HG03558 (cell line): ENCODE measurements at regions not wholly inside any gene's neighbourhood (a gene's known extent, or its start where the extent isn't known, plus 50 kb on each side); places are given as distances from the start of the nearest gene placed in this dataset.
A peak's percentile ranks its signal among the peaks of the same experiment; 100 is the strongest.

Source experiments
- ATAC-seq: cut with Tn5 transposase; IDR thresholded peaks from one replicate; pipeline ENCODE4 v1.9.1; 2021; ENCODE audit warnings: moderate number of reproducible peaks; ENCODE audit not compliant: unreplicated experiment; ENCODE audit errors: extremely low read depth

DNA sequence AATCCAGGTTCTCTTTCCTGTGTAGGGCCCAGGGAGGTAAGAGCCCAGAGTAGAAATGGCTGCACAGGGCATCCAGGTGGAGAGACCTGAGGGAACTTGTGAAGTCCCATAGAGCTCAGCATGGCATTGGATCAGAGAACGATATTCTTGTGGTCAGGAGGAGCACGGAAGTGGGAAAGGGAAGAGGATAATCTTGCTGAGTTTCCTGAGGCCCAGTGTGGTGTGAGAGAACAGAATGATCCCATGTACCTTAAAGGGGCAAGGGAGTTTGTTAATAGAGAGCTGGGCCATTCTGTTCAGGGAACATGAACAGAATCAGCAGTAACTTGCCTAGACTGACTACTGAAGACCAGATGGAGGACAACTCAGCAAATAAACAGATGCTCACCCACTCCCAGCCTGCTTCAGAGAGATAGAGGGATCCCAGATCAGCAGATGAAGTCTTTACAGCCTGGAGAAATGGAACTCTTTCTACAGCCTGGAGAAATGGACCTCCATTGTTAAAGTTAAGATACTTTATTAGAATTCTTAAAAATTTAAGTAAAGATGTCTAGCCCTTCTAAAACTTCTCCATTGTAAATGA lies 119.7 kb upstream of the ELL2 start:
- no peak for ATAC-seq

DNA sequence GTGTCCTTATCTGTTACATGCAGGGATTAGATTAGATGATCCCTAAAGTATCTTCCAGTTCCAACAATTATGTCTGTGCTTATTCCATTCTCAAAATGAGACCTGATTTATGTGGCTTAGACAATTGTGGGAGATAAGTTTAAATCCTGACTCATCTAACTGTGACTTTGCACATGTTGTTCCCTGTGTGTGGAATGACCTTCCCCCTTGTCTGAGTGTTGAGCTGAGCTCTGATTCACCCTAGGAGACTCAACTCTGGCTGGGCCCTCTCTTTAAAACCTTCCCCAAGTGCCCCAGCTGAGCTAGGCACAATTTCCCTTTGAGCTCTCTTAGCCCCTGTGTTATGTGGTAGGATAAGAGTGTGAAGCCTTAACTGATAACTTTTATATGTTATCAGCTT lies 118.9 kb upstream of the ELL2 start:
- ATAC-seq: no peak

DNA sequence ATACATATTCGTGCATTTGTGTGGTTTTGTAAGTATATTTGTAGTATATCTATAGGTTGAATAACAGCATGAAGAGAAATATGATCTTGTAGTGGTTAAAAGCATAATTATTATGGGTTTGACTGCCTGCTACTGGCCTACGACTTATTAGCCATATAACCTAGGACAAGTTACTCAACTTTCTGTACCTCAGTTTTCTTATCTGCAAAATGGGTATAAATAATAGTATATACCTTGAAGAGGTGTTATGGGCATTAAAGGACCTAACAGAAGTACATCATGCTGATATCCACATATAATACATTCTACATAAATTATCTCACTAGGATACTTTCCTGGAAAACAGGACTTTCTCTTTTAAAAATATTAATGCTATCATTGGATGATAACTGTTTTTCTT lies 118.3 kb upstream of the ELL2 start:
- ATAC-seq: no peak

- peak; percentile 38 for ATAC-seq
Measured at GRCh38 chr5:96079075-96079474, 117.4 kb upstream of the ELL2 start.

- ATAC-seq: no peak
Measured at GRCh38 chr5:96076451-96076850, 114.8 kb upstream of the ELL2 start.

DNA sequence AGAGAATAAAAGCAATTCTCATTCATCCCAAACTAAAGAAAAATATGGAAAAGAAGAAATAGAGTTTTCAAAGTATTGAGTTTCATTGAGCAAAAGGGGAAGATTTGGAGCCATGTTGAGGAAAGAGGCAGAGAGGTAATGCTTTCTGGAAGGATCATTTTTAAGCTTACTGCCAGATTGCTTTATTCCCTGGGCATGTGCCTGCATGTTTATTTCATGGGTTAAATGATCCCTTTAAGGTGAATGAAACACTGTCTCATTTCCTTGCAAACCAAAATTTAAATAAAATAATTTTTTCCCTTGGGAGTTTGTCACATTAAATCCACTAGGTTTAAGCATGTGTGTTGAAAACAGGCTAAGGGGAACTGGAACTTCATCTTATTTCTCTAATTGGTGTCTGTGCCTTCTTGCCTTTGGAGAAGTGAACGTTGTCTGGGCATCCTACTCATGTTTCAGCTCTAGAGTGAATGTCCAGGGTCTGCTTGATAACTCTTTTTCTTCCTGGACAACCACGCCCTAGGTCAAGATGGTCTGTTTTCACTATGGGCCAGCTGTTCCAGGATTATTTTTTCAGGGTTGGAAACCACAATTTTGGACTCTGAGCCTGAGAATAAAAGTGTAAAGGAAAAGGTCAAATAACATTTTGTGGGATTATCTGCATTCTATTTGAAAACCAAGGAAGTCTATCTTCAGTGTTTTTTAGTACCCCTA lies 114.1 kb upstream of the ELL2 start:
- ATAC-seq: no peak

- no peak for ATAC-seq
Measured at GRCh38 chr5:96074870-96075269, 113.2 kb upstream of the ELL2 start.

DNA sequence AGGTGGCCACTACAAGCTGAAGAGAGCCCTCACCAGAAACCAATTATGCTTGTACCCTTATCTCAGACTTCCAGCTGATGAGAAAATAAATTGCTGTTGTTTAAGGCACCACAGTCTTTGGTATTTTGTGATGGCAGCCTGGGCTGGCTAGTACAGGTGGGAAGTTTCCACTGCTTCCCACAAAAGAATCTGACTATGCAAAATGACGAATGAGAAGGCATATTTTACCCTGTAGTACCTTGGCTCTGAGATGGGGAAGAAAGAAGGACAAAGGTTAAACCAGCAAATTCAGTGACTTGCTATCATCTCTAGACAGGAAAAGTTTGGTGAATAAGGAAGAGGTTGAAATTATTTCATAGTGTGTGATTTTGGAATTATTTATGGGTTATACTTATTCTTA lies 112.8 kb upstream of the ELL2 start:
- ATAC-seq: no peak

- no peak for ATAC-seq
Measured at GRCh38 chr5:96072791-96073165, 111.1 kb upstream of the ELL2 start.

GRCh38 chr5:96072138-96072790 lies 110.6 kb upstream of the ELL2 start:
- ATAC-seq: no peak

DNA sequence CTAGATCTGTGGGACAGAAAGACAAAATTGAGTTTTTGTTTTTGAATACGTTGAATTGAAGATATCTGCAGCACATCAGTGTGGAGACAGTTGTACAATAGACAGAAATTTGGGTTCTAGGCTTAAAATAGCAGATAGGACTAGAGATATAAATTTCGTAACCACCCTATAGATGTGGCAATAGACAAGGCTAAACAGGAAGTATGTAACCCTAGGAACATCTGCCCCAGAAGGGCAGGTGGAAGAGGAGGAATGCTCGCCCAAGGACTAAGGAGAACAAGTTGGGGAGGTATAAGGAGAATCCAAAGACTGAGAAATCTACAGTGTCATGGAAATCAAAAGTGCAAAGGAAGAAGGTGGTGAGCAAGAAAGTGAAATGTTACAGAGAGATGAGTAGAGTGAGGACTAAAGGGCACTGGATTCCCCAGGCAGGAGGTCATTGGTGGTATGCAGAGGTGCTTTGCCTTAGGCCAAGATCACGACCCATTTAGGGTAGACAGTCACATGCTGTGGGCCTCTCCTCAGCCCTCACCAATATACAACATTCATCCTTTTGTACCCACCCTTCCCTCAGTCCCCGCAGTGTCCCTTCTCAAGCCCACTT lies 109.1 kb upstream of the ELL2 start:
- no peak for ATAC-seq

DNA sequence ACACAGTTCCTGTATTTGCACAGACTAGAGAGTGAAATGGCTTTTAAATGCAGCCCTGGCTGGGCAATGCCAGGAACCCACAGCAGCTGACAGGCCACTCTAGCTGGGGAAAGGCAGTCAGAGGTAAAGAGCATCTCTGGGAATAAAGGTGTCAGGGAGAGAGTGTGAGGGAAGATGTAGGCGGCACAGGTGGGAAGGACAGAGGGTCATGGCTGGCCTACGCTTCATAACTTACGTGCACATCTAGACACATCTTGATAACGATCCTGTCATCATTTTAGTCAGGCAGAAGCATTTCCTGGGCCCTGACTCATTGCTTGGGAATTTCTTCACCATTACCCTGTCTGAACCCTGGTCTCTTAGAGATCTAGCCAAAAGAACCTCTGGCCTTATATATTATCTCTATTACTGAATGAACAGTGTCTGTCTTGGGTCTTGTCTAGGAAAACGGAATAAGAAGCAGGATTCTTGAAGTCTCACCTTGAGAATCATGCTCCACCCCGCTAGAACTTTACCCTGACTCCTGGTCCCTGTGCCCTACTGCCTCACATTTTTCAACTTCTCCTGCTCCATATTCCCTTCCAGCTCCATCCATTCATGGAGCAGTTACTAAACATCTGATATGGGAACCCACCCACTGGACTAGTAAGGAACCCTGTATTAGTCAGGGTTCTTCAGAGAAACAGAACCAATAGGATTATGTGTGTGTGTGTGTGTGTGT lies 106.4 kb upstream of the ELL2 start:
- ATAC-seq: no peak

- no peak for ATAC-seq
Measured at GRCh38 chr5:96067251-96067650, 105.6 kb upstream of the ELL2 start.

GRCh38 chr5:96066386-96066719 lies 104.7 kb upstream of the ELL2 start:
- ATAC-seq: no peak

DNA sequence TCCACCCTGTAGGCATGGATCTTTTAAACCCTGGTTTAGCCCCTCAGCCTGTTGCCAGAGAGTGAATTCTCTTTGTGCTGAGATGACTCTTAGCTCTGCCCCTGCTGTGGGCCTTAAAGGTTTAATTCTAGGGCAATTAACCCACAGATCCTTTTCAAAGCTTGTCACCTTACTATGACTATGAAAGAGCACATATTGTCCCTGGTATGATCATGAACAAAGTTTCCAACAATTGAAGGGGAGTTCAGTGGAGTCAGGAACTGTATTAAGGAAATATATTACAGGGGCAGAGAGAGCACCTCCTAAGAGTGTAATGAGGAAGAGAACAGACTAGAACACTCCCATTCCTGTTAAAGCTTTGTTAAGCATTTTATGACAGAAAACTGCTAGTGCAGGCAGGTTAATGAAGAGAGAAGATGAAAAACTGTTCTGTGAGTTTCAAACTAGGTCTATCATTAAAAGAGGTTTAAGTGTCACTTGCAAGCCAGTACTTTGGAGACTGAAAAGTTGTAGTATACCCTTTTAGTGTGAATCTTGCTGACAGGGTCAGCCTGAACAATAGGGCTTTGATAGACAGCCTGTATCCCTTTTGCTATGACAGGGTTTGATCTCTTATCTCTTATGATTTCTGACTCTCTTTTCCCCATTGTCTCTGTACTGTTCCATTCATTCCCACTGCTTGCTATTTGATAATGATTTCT lies 104.2 kb upstream of the ELL2 start:
- ATAC-seq: no peak

DNA sequence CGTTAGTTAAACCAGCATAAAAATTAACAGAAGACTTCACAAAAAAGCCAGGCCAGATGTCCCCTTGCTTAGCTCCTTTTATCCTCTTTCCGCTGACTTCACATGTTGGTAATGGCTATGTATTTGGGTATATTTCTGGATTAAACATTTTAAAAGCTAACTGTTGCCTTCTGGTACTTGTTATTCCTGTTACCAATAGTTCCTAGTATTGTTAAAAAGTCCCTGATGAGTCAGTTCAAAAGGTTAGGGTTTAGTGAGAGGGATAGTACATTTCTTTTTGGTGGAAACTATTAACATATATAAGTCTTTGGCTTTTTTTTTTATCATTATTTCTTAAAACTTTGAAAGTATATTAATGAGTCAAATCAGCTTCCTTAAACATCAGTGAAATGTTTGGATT lies 103.2 kb upstream of the ELL2 start:
- ATAC-seq: no peak

- no peak for ATAC-seq
Measured at GRCh38 chr5:96062836-96063235, 101.2 kb upstream of the ELL2 start.

- ATAC-seq: no peak
Measured at GRCh38 chr5:96058084-96058483, 96.4 kb upstream of the ELL2 start.

- ATAC-seq: no peak
Measured at GRCh38 chr5:96054311-96055030, 92.8 kb upstream of the ELL2 start.
